ENCODE measurements at regions not wholly inside any gene's neighbourhood (a gene's known extent, or its start where the extent isn't known, plus 50 kb on each side); places are given as distances from the start of the nearest gene placed in this dataset.

DNA sequence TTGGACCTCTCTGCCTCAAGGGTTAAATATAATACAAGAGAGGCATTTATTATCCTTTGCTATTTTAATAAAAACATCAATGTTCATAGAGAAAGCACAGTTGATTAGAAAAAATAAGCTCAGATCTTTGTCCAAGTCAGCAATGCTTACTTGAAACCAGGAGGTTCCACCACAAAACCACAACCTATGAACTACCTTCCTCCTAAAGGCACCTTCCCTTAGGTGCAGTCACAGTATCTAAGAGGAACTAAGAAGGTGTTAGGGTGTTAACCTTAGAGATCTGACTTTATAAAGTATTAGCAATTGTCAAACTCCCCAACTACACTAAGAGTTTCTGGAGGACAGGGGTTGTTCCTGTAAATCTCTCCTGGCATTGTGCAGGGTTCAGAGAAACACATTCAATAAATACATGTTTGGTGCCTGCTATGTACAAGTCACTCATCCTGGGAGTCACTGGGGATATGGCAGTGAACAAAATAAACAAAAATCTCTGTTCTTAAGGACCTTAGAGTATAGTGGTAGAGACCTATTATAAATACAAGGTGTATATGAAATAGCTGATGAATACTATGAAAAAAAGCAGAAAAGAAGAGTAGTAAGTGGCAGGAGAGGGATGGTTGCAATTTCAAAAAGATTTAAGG is 208.6 kb downstream of the NFKBIZ start:
- TF ChIP-seq, protein P1, sequence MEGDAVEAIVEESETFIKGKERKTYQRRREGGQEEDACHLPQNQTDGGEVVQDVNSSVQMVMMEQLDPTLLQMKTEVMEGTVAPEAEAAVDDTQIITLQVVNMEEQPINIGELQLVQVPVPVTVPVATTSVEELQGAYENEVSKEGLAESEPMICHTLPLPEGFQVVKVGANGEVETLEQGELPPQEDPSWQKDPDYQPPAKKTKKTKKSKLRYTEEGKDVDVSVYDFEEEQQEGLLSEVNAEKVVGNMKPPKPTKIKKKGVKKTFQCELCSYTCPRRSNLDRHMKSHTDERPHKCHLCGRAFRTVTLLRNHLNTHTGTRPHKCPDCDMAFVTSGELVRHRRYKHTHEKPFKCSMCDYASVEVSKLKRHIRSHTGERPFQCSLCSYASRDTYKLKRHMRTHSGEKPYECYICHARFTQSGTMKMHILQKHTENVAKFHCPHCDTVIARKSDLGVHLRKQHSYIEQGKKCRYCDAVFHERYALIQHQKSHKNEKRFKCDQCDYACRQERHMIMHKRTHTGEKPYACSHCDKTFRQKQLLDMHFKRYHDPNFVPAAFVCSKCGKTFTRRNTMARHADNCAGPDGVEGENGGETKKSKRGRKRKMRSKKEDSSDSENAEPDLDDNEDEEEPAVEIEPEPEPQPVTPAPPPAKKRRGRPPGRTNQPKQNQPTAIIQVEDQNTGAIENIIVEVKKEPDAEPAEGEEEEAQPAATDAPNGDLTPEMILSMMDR (IDR thresholded peaks at IDR 0.05), result no peak
- no peak overlapping the region for H3K4me3 ChIP-seq (replicated peaks in 1 of 3; ENCODE audit: low read depth in 2 of 3, low read length in 3 of 3)
- H3K27ac Mint-ChIP-seq, result no peak overlapping the region

DNA sequence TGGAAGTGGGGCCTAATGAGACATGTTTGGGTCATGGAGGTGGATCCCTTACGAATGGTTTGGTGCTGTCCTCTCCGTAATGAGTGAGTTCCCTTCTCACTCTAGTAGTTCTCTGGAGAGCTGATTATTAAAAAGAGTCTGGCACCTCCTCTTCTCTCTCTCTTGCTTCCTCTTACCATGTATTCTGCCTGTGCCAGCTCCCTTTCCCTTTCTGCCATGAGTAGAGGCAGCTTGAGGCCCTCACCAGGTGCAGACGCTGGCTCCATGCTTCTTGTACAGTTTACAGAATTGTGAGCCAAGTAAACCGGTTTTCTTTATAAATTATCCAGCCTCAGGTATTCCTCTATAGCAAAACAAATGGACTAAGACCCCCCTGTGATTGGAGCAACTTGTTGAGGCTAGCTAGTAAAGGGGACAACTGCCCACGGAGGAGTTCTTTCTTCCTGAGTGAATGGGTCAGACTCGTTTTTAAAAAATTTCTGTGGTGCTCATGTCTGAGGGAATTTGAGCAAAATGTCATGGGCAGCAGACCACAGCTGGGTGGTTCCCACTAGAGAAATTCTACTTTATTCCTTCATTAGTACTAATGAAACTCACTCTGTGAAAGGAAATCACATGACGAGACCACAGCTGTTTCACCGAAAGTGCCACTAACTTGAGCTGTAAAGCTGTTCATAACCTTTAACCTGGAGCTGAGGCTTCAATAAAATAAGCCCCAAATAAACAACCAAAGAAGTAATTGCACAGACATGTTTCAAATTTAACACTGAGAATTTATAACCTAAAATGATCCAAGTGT is 210.0 kb downstream of the NFKBIZ start:
- Histone ChIP-seq H4K20me1 (ENCODE audit: insufficient read depth, low read length) (no peaks in the 10 kb centered on the region), H3K27me3 (ENCODE audit: control insufficient read depth in 2 of 2, insufficient read depth in 2 of 2, low read length in 2 of 2) (no peaks in the 10 kb centered on the region), H3K9me3 (replicated peaks in 1 of 2; ENCODE audit: control insufficient read depth in 1 of 2, insufficient read depth in 1 of 2, low read length in 2 of 2) (no peaks in the 10 kb centered on the region), H3K27ac (ENCODE audit: low read depth in 1 of 2, low read length in 2 of 2) (no peak overlapping the region), H3K79me2 (ENCODE audit: insufficient read depth, low read length) (no peaks in the 10 kb centered on the region), H3K36me3 (replicated peaks in 1 of 2; ENCODE audit: control insufficient read depth in 1 of 2, insufficient read depth in 2 of 2, low read length in 2 of 2) (no peaks in the 10 kb centered on the region), H3K9ac (ENCODE audit: insufficient read depth, low read length, poor library complexity, severe bottlenecking) (no peak overlapping the region), H3K4me3 (replicated peaks in 1 of 3; ENCODE audit: low read depth in 2 of 3, low read length in 3 of 3) (no peak overlapping the region), H3K4me1 (ENCODE audit: control insufficient read depth in 1 of 2, insufficient read depth in 2 of 2, low read length in 2 of 2) (peaks cover 0 to 8% of the 10 kb centered on the region in 2 donors), H3K4me2 (replicated peaks; ENCODE audit: extremely low read depth, low read length, poor library complexity, severe bottlenecking) (no peak overlapping the region), H2AFZ (ENCODE audit: insufficient read depth, low read depth, low read length, poor library complexity, severe bottlenecking) (peak overlapping the region; percentile 42)
- TF ChIP-seq, protein P1 (IDR thresholded peaks at IDR 0.05), result no peak
- intact Hi-C loops (cut with micrococcal nuclease), result no loop called here
- Mint-ChIP-seq H3K36me3 (no peaks in the 10 kb centered on the region), H3K9me3 (peaks cover 0 to 7% (median 2%) of the 10 kb centered on the region in 7 donors), H3K4me1 (peaks cover 13% of the 10 kb centered on the region), H3K27ac (peak overlapping the region in 2 of 7 donors; percentile 42 to 52), H3K4me3 (no peak overlapping the region), H3K27me3 (ENCODE audit: low read depth in 3 of 3) (peaks cover 0 to 2% (median 0%) of the 10 kb centered on the region in 3 donors)
- 18% methylated on average over 2 of the region's 8 CpGs for WGBS (ENCODE audit: insufficient coverage)
- DNase-seq, result no peak

More for the DNA sequence above, 208.6 kb downstream of the NFKBIZ start:
- Histone ChIP-seq H3K4me2 (replicated peaks; ENCODE audit: extremely low read depth, low read length, poor library complexity, severe bottlenecking) (no peak overlapping the region), H3K4me1 (ENCODE audit: control insufficient read depth in 1 of 2, insufficient read depth in 2 of 2, low read length in 2 of 2) (peaks cover 0 to 8% of the 10 kb centered on the region in 2 donors), H3K27ac (ENCODE audit: low read depth in 1 of 2, low read length in 2 of 2) (no peak overlapping the region), H2AFZ (ENCODE audit: insufficient read depth, low read depth, low read length, poor library complexity, severe bottlenecking) (no peak overlapping the region), H3K9ac (ENCODE audit: insufficient read depth, low read length, poor library complexity, severe bottlenecking) (no peak overlapping the region), H3K9me3 (replicated peaks in 1 of 2; ENCODE audit: control insufficient read depth in 1 of 2, insufficient read depth in 1 of 2, low read length in 2 of 2) (no peaks in the 10 kb centered on the region), H3K79me2 (ENCODE audit: insufficient read depth, low read length) (no peaks in the 10 kb centered on the region), H4K20me1 (ENCODE audit: insufficient read depth, low read length) (no peaks in the 10 kb centered on the region), H3K36me3 (replicated peaks in 1 of 2; ENCODE audit: control insufficient read depth in 1 of 2, insufficient read depth in 2 of 2, low read length in 2 of 2) (no peaks in the 10 kb centered on the region), H3K27me3 (ENCODE audit: control insufficient read depth in 2 of 2, insufficient read depth in 2 of 2, low read length in 2 of 2) (no peaks in the 10 kb centered on the region)
- H3K4me3 Mint-ChIP-seq, result no peak overlapping the region
- peaks cover 0 to 2% (median 0%) of the 10 kb centered on the region in 3 donors for H3K27me3 Mint-ChIP-seq (ENCODE audit: low read depth in 3 of 3)
- H3K36me3 Mint-ChIP-seq, result no peaks in the 10 kb centered on the region
- H3K4me1 Mint-ChIP-seq, result peaks cover 13% of the 10 kb centered on the region
- intact Hi-C loops (cut with micrococcal nuclease), result no loop called here
- peaks cover 0 to 7% (median 0%) of the 10 kb centered on the region in 7 donors for H3K9me3 Mint-ChIP-seq
- no peak for DNase-seq
